ENCODE measurements at regions not wholly inside any gene's neighbourhood (a gene's known extent, or its start where the extent isn't known, plus 50 kb on each side); places are given as distances from the start of the nearest gene placed in this dataset.

DNA sequence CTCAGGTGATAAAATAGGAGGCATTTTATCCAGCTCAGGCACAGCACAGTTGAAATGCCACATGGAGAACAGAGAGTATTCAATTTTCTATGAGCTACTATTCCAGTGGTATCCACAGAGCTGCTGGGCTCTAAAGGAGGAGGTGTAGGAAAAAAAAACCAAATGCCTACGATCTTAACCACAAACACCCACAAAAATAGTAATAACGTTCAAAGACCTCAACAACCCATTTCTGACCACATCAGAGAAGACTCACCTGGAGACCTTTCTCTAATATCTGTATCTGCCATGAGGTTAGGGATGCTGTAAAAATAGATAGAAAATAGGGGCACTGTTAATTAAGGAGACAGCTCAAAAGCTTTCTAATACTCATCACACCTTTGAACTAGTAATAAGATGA is 294.6 kb upstream of the PARD3B start:
- intact Hi-C loops (cut with DNase I, micrococcal nuclease) = no loop called here
- DNase-seq = no peak
- no peak for ATAC-seq

DNA sequence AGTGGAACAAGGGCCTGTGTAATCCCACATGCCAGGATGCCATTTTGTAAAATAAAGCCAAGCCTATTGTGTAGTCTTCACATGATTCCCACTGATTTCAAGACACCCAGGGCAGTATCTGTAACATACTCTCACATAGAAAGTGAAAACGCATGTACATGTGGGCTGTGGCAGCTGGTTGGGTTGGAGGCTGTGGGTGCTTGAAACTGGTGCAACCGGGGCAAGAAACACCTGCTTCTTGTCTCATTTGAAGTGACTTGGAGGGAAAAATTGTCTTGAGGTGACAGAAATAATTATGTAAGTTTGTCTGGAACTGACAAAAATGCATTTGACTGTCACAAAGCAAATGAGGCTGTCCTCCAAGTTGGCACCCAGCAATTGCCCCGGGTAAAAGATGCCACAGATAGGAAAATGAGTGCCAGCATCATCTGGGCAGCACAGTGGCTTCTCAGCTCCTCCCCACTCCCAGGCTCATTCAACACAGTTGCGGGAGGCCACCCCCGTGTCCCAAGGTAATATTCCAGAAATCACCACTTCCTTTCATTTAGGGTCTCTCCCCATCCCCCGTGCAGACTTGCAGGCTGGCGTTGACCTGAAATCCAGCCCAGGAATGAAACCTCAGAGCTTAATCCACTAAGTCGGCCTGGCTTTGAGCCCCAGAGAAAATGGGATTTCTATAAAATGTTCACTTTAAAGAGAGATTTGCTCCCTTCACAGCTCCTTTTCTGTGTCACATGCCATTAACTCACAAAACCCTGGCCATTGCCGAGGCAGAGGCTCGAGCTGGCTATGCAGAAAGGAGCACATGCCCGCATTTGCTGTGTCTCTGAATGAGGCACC is 293.9 kb upstream of the PARD3B start:
- ATAC-seq (no peak), DNase-seq (no peak)
- intact Hi-C loops (cut with DNase I, micrococcal nuclease) = no loop called here

DNA sequence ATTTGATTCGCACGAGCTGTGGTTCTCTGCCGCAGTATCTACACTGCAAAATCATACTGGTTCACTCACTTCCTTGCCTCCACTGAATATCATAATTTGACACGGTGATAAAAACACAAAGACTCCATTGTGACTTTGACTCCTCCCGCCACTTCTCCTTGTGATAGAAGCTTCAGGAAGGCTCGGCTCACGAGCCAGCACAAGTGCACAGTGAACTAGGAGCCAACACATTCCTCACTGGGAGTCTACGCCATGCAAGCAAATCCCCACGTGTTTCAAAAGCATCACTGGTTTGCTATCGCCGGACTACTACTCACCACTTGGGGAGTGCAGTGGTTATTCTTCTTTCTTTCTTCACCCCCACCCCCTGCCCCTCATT is 293.3 kb upstream of the PARD3B start:
- ATAC-seq (peak; percentile 25), DNase-seq (no peak)
- intact Hi-C loops (cut with DNase I, micrococcal nuclease) = no loop called here

GRCh38 chr2:204255071-204255470 is 290.2 kb upstream of the PARD3B start:
- ATAC-seq = no peak
- intact Hi-C loops (cut with DNase I, micrococcal nuclease) = no loop called here
- DNase-seq = no peak

DNA sequence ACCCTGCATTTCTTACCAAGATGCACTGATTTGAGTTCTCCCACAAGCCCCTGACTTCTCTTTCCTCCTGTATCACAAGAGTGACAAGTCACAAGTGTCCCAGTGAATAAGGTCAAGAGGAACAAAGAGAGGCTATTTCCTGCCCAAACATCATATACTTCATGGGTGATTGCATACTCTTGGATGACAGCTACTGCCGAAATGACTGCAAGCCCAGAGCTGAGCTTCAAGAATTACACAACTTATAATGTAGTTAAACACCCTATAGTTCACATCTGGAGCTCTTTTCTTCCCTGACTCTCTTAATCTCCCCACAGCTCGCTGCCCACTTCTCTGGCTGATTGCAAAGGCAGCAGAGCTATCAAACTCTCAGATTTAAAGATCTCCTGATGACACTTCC is 289.7 kb upstream of the PARD3B start:
- no peak for ATAC-seq
- DNase-seq = no peak
- intact Hi-C loops (cut with DNase I, micrococcal nuclease) = no loop called here

- ATAC-seq = no peak
- no peak for DNase-seq
- intact Hi-C loops (cut with DNase I, micrococcal nuclease) = no loop called here
These were observed 287.5 kb upstream of the PARD3B start for GRCh38 chr2:204257781-204258180.

- intact Hi-C loops (cut with DNase I, micrococcal nuclease) = no loop called here
- DNase-seq (no peak), ATAC-seq (peak; percentile 63)
These were observed 286.4 kb upstream of the PARD3B start for GRCh38 chr2:204258890-204259289.

DNA sequence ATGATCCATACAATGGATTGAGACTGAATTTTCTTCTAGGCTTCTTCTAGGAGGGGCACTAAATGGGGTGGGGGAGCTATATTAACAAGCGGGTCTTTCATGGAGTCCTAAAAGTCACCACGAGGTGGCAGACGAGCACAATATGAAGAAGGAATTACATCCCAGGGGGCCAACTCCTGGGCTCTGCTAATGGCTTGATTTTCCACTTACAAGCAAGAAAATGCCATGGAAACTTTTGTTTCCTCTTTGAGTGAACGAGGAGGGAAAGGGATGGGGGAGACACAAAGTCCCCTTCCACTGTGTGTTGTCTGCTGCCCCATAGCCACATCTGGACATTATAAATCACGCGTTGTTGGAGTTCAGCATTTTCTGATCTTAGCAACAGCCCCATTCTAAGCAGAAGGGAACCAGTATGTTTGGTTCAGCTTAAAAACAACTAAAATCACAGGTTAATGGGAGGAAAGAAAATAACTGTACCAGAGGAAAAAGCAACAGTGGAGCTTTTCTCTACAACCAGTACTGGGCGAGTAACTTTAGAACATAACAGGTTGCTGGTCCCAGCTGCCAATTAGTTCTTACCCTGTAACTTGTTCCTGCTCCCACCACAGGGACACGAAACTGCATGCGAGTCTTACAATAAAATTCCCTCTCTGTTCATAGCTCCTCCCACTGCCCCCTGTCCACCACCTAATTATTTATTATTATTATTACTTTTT is 285.0 kb upstream of the PARD3B start:
- intact Hi-C loops (cut with DNase I, micrococcal nuclease) = loop anchor here in 1 of 2 donors (5.0 kb wide), 1 partner anchor 1417 kb away; no protein-coding TSS in a partner anchor
- peak; percentile 68 for ATAC-seq
- DNase-seq = peak; percentile 40 to 71

GRCh38 chr2:204260901-204261300 is 284.4 kb upstream of the PARD3B start:
- DNase-seq = no peak
- intact Hi-C loops (cut with DNase I, micrococcal nuclease) = loop anchor here in 1 of 2 donors (5.0 kb wide), 1 partner anchor 1416 kb away; no protein-coding TSS in a partner anchor
- ATAC-seq = no peak

DNA sequence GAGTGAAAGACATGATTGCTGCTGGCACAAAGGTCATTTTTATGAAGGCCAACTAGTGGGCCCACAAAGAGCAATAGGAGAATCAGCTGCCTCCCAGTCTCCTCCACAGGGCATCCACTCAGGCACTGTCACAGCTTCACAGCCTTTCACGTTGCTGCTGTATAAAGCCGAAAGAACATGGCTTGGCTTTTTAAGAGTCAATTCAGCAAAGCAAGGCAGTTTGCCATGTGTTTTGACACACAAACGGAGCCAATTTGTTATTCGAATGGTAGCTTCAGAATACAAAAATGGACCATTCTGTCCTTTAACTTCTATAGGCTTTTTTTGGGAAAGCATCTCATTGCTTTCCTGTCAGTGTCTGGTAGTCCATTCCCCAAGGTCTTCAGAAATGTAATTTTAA is 283.4 kb upstream of the PARD3B start:
- DNase-seq (no peak), ATAC-seq (no peak)
- intact Hi-C loops (cut with DNase I, micrococcal nuclease) = loop anchor here in 1 of 2 donors (5.0 kb wide), 1 partner anchor 1415 kb away; no protein-coding TSS in a partner anchor

GRCh38 chr2:204264085-204264553 is 281.2 kb upstream of the PARD3B start:
- ATAC-seq = no peak
- intact Hi-C loops (cut with DNase I, micrococcal nuclease) = loop anchor here in 1 of 2 donors (5.0 kb wide), 1 partner anchor 1413 kb away; no protein-coding TSS in a partner anchor

GRCh38 chr2:204264621-204265140 is 280.6 kb upstream of the PARD3B start:
- ATAC-seq = no peak
- intact Hi-C loops (cut with DNase I, micrococcal nuclease) = loop anchor here in 1 of 2 donors (5.0 kb wide), 1 partner anchor 1413 kb away; no protein-coding TSS in a partner anchor
- no peak for DNase-seq

More at GRCh38 chr2:204264085-204264553, 281.2 kb upstream of the PARD3B start:
- DNase-seq = no peak

- ATAC-seq (peak; percentile 62), DNase-seq (no peak)
- intact Hi-C loops (cut with DNase I, micrococcal nuclease) = no loop called here
These were observed 279.5 kb upstream of the PARD3B start for GRCh38 chr2:204265681-204266181.

- DNase-seq = no peak
- no peak for ATAC-seq
- intact Hi-C loops (cut with DNase I, micrococcal nuclease) = no loop called here
These were observed 276.8 kb upstream of the PARD3B start for GRCh38 chr2:204268458-204268857.

- no peak for ATAC-seq
- intact Hi-C loops (cut with DNase I, micrococcal nuclease) = no loop called here
- DNase-seq = no peak
These were observed 276.3 kb upstream of the PARD3B start for GRCh38 chr2:204268971-204269370.

- DNase-seq (no peak), ATAC-seq (no peak)
- intact Hi-C loops (cut with DNase I, micrococcal nuclease) = no loop called here
These were observed 273.2 kb upstream of the PARD3B start for GRCh38 chr2:204272089-204272488.

- ATAC-seq (no peak), DNase-seq (no peak)
- intact Hi-C loops (cut with DNase I, micrococcal nuclease) = no loop called here
These were observed 272.5 kb upstream of the PARD3B start for GRCh38 chr2:204272610-204273287.

- no peak for DNase-seq
These were observed 270.8 kb upstream of the PARD3B start for GRCh38 chr2:204274429-204274828.

DNA sequence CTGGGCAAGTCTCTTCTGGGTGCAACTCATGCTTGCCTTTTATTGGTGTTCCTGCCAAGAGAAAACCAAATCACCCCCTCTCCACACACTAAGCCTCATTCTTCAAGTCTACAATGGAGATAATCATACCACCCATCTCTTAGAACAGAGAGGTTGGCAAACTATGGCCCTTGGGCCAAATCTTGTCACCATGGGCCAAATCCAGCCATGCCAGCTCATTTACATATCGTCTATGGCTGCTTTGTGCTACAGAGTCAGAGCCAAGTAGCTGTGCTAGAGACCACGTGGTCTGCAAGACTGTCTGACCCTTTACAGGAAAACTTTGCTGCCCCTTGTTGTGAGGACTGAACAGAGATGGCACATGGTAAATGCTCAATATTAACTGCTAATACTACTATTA is 270.3 kb upstream of the PARD3B start:
- ATAC-seq (no peak), DNase-seq (no peak)
- intact Hi-C loops (cut with DNase I, micrococcal nuclease) = no loop called here

More at GRCh38 chr2:204274429-204274828, 270.8 kb upstream of the PARD3B start:
- intact Hi-C loops (cut with DNase I, micrococcal nuclease) = no loop called here
- ATAC-seq = no peak
